ENCODE measurements at regions not wholly inside any gene's neighbourhood (a gene's known extent, or its start where the extent isn't known, plus 50 kb on each side); places are given as distances from the start of the nearest gene placed in this dataset.

DNA sequence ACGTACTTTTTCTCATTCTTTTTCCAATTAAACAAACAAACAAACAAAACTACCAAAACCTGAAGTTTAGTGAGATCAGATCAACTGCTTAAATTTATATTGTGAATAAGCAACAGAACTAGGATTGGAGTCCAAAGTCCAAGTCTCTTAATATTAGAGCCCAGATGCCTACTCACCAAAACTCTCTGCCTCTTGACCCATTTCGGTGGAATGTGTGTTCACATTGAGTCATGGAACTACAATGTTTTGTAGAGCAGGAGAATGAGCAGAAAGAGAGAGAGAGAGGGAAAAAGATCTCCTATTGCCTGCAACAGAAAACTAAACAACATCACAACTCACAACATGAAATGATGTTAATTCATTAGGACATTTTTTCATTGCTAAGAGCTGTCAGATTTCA lies 751.1 kb downstream of the TLR4 start:
- Histone ChIP-seq H3K9ac (ENCODE audit: low read length) (no peak overlapping the region), H3K4me1 (ENCODE audit: low read length) (no peaks in the 10 kb centered on the region), H3K9me2 (replicated peaks; ENCODE audit: insufficient read depth, low read length) (no peaks in the 10 kb centered on the region), H3K4me3 (ENCODE audit: low read length) (no peak overlapping the region), H3K4me2 (ENCODE audit: low read depth, low read length, poor library complexity, severe bottlenecking) (no peak overlapping the region), H3K27me3 (ENCODE audit: low read length) (no peaks in the 10 kb centered on the region), H2AFZ (ENCODE audit: low read length) (no peak overlapping the region), H3K79me2 (ENCODE audit: low read length) (no peaks in the 10 kb centered on the region), H3K27ac (ENCODE audit: low read length) (no peak overlapping the region), H3K36me3 (ENCODE audit: insufficient read depth, low read length) (no peaks in the 10 kb centered on the region), H4K20me1 (ENCODE audit: insufficient read depth, low read depth, low read length) (no peaks in the 10 kb centered on the region), H3K9me3 (ENCODE audit: low read length) (peaks cover 20% of the 10 kb centered on the region)
- no peak for DNase-seq

DNA sequence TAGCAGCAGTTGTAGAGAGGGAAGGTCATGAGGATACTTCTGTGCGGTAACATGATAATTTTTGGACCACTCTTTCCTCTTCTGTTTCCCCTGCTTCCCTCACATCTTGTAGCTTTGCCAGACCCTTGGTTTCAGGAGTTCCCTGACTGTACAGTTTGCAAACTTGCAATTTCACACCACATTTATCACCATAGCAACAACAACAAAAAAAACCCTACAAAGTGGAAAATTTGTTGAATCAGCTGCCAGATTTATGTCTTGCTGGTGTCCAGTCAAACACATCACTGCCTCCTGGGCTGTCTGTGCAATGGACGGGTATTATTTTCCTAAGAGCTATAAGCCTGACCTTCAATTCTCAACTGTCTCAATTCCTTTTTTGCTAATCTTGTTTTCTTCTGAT lies 751.6 kb downstream of the TLR4 start:
- no peak overlapping the region for H3K27ac ChIP-seq (ENCODE audit: low read length)
- no peak for DNase-seq
- H2AFZ ChIP-seq (ENCODE audit: low read length): no peak overlapping the region
- H3K9me3 ChIP-seq (ENCODE audit: low read length): peaks cover 18% of the 10 kb centered on the region
- H4K20me1 ChIP-seq (ENCODE audit: insufficient read depth, low read depth, low read length): no peaks in the 10 kb centered on the region
- H3K27me3 ChIP-seq (ENCODE audit: low read length): no peaks in the 10 kb centered on the region
- H3K4me1 ChIP-seq (ENCODE audit: low read length): no peaks in the 10 kb centered on the region
- no peak overlapping the region for H3K4me2 ChIP-seq (ENCODE audit: low read depth, low read length, poor library complexity, severe bottlenecking)
- no peaks in the 10 kb centered on the region for H3K79me2 ChIP-seq (ENCODE audit: low read length)
- H3K36me3 ChIP-seq (ENCODE audit: insufficient read depth, low read length): no peaks in the 10 kb centered on the region
- H3K4me3 ChIP-seq (ENCODE audit: low read length): no peak overlapping the region
- H3K9me2 ChIP-seq (replicated peaks; ENCODE audit: insufficient read depth, low read length): no peaks in the 10 kb centered on the region
- no peak overlapping the region for H3K9ac ChIP-seq (ENCODE audit: low read length)

DNA sequence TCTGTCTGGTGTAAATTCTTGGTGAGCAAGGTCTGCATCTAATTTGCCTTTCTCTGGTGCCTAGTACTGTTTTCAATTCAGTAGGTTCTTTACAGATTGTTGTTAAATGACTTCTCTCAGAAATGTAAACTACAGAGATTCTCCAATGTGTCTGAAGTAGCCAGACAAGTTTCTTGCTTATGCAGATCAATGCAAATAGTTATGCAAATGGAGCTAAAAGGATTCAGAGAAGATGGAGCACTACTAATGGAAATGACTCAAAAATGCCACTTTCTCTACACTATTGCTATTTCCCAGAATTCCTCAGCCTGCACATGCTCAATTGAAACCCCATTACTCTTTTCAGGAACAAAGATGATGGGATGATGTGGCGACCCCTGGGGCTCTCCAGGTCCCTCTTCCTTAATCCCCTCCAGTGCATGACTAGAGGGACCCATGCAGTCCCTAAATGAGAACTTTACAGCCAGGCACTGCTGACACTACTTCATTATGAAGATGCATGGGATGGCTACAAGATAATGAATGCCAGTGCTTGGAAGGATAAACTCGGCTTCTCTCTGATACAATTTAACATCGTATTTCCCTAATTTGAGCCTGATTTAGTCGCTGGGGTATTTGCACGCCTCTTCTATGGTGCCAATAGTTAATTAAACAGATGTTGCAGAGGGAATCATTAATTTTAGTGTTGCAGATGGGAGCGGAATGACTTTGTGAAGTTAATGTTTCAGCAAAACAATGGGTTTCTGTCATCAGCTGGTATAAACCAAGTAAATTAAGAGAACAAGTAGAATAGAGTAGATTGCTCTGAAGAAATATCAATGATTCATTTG lies 753.2 kb downstream of the TLR4 start:
- no peaks in the 10 kb centered on the region for H4K20me1 ChIP-seq (ENCODE audit: insufficient read depth, low read depth, low read length)
- H3K36me3 ChIP-seq (ENCODE audit: insufficient read depth, low read length): no peaks in the 10 kb centered on the region
- no peak overlapping the region for H3K9ac ChIP-seq (ENCODE audit: low read length)
- no peak overlapping the region for H3K4me3 ChIP-seq (ENCODE audit: low read length)
- H3K4me2 ChIP-seq (ENCODE audit: low read depth, low read length, poor library complexity, severe bottlenecking): no peak overlapping the region
- peaks cover 18% of the 10 kb centered on the region for H3K9me3 ChIP-seq (ENCODE audit: low read length)
- no peak for DNase-seq
- no peaks in the 10 kb centered on the region for H3K79me2 ChIP-seq (ENCODE audit: low read length)
- no peak overlapping the region for H2AFZ ChIP-seq (ENCODE audit: low read length)
- H3K27ac ChIP-seq (ENCODE audit: low read length): no peak overlapping the region
- H3K4me1 ChIP-seq (ENCODE audit: low read length): no peaks in the 10 kb centered on the region
- H3K27me3 ChIP-seq (ENCODE audit: low read length): no peaks in the 10 kb centered on the region
- H3K9me2 ChIP-seq (replicated peaks; ENCODE audit: insufficient read depth, low read length): no peaks in the 10 kb centered on the region

DNA sequence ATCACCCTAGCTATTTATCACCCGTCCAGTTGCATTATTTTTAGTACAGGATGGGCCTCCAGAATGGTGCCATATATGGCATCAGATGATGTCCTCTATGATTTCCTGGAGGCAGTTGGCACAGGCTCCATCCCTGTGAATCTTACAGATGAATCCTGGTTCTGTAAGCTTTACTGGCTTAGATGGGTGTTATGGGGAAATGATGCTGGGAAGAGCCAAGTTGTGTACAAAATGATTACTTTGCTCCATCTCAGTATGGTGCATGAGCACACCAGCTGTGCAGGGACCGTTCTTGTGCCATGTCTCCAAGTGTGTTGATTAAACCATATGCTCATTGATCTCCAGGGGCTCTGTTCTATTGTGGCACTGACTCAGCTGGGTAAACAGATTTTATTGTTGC lies 755.7 kb downstream of the TLR4 start:
- no peak overlapping the region for H2AFZ ChIP-seq (ENCODE audit: low read length)
- H3K9me2 ChIP-seq (replicated peaks; ENCODE audit: insufficient read depth, low read length): no peaks in the 10 kb centered on the region
- no peaks in the 10 kb centered on the region for H3K79me2 ChIP-seq (ENCODE audit: low read length)
- H3K4me2 ChIP-seq (ENCODE audit: low read depth, low read length, poor library complexity, severe bottlenecking): no peak overlapping the region
- no peak overlapping the region for H3K27ac ChIP-seq (ENCODE audit: low read length)
- peaks cover 14% of the 10 kb centered on the region for H3K9me3 ChIP-seq (ENCODE audit: low read length)
- no peak overlapping the region for H3K9ac ChIP-seq (ENCODE audit: low read length)
- no peaks in the 10 kb centered on the region for H4K20me1 ChIP-seq (ENCODE audit: insufficient read depth, low read depth, low read length)
- no peak for DNase-seq
- H3K36me3 ChIP-seq (ENCODE audit: insufficient read depth, low read length): no peaks in the 10 kb centered on the region
- H3K4me3 ChIP-seq (ENCODE audit: low read length): no peak overlapping the region
- no peaks in the 10 kb centered on the region for H3K4me1 ChIP-seq (ENCODE audit: low read length)
- H3K27me3 ChIP-seq (ENCODE audit: low read length): no peaks in the 10 kb centered on the region

DNA sequence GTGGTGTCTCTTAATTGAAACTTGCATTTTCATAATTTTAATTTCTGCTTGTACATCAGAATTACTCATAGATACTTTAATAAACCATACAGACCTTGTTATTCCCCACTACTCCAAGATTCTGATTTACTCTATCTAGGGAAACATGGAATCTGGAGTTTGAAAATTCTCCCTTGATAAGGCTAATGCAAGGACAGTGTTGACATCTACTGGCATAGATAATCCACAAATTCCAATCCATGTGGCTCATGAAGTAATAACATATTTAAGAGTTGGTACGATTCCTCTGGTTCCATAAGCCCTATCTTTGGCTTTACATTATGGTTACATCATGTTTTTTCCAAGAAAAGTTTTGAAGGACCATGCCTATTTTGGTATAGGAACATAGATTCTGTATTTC lies 759.2 kb downstream of the TLR4 start:
- Histone ChIP-seq H3K27me3 (ENCODE audit: low read length) (no peaks in the 10 kb centered on the region), H3K27ac (ENCODE audit: low read length) (no peak overlapping the region), H4K20me1 (ENCODE audit: insufficient read depth, low read depth, low read length) (no peaks in the 10 kb centered on the region), H3K4me3 (ENCODE audit: low read length) (no peak overlapping the region), H3K9ac (ENCODE audit: low read length) (no peak overlapping the region), H3K9me3 (ENCODE audit: low read length) (peaks cover 8% of the 10 kb centered on the region), H3K9me2 (replicated peaks; ENCODE audit: insufficient read depth, low read length) (no peaks in the 10 kb centered on the region), H2AFZ (ENCODE audit: low read length) (no peak overlapping the region), H3K4me2 (ENCODE audit: low read depth, low read length, poor library complexity, severe bottlenecking) (no peak overlapping the region), H3K36me3 (ENCODE audit: insufficient read depth, low read length) (no peaks in the 10 kb centered on the region), H3K79me2 (ENCODE audit: low read length) (no peaks in the 10 kb centered on the region), H3K4me1 (ENCODE audit: low read length) (no peaks in the 10 kb centered on the region)
- no peak for DNase-seq

DNA sequence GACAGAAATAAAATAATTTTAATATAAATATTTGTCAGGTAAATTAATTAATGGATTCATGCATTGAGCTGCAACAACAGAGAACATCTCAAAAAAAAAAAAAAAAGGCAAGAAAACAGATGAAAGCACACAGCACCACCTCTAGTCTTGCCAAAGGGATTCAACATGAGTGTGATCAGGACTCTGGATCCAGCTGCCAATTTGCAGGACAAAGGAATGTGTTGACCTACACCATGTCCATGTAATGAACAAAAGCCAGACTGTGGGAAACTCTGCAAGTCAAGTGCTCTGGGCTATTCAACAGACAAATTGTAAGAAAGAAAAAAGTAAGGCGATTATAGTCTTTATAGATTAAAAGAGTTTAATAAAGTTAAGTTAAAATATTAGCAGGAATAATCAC lies 769.3 kb downstream of the TLR4 start:
- Histone ChIP-seq H3K36me3 (ENCODE audit: insufficient read depth, low read length) (no peaks in the 10 kb centered on the region), H3K4me3 (ENCODE audit: low read length) (no peak overlapping the region), H2AFZ (ENCODE audit: low read length) (no peak overlapping the region), H4K20me1 (ENCODE audit: insufficient read depth, low read depth, low read length) (no peaks in the 10 kb centered on the region), H3K27ac (ENCODE audit: low read length) (no peak overlapping the region), H3K9me2 (replicated peaks; ENCODE audit: insufficient read depth, low read length) (no peaks in the 10 kb centered on the region), H3K79me2 (ENCODE audit: low read length) (no peaks in the 10 kb centered on the region), H3K4me2 (ENCODE audit: low read depth, low read length, poor library complexity, severe bottlenecking) (no peak overlapping the region), H3K9me3 (ENCODE audit: low read length) (peaks cover 21% of the 10 kb centered on the region), H3K9ac (ENCODE audit: low read length) (no peak overlapping the region), H3K4me1 (ENCODE audit: low read length) (no peaks in the 10 kb centered on the region), H3K27me3 (ENCODE audit: low read length) (no peaks in the 10 kb centered on the region)
- DNase-seq: no peak

DNA sequence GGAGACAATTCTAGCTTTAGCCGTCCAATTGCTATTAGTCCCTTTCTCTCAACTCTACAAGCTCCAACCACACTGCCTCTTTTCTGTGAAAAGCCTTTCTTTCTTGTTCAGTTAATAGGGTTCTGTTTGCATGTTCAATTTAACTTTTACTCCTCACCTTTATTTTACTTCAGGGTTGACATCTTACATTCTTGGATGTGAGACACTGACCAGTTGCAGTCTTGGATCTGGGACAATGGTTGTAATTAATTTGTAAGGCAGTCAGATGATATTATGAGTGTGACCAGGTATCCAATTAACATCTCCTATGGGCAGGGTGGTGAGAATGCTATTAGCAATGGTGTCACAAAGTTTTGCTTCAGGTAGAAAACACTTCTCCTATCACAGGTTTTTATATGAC lies 774.5 kb downstream of the TLR4 start:
- no peaks in the 10 kb centered on the region for H3K4me1 ChIP-seq (ENCODE audit: low read length)
- no peak overlapping the region for H3K4me2 ChIP-seq (ENCODE audit: low read depth, low read length, poor library complexity, severe bottlenecking)
- no peaks in the 10 kb centered on the region for H3K79me2 ChIP-seq (ENCODE audit: low read length)
- no peaks in the 10 kb centered on the region for H4K20me1 ChIP-seq (ENCODE audit: insufficient read depth, low read depth, low read length)
- no peak overlapping the region for H3K9ac ChIP-seq (ENCODE audit: low read length)
- H3K9me2 ChIP-seq (replicated peaks; ENCODE audit: insufficient read depth, low read length): no peaks in the 10 kb centered on the region
- H3K27me3 ChIP-seq (ENCODE audit: low read length): no peaks in the 10 kb centered on the region
- DNase-seq: no peak
- H3K27ac ChIP-seq (ENCODE audit: low read length): no peak overlapping the region
- peaks cover 9% of the 10 kb centered on the region for H3K9me3 ChIP-seq (ENCODE audit: low read length)
- no peak overlapping the region for H2AFZ ChIP-seq (ENCODE audit: low read length)
- H3K4me3 ChIP-seq (ENCODE audit: low read length): no peak overlapping the region
- H3K36me3 ChIP-seq (ENCODE audit: insufficient read depth, low read length): no peaks in the 10 kb centered on the region

DNA sequence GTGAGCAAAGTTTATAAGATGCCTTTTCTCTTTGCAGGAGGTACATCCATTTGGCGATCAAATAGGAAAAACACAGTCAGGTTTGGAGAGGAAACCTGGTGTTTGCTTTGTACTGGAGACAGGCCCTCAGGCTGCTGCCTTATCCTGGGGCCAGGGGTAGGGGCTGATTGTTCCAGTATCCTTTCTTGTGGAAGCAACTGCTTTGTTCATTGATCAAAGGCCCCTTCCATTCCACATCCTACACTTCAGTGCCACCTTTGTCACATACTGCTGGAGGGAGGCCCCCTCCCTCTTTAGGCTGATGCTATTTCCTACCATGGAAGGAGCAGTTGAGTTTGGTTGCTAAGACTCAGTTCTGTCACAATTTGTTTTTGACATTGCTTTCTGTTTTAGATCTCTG lies 778.1 kb downstream of the TLR4 start:
- no peak overlapping the region for H3K4me2 ChIP-seq (ENCODE audit: low read depth, low read length, poor library complexity, severe bottlenecking)
- no peaks in the 10 kb centered on the region for H3K36me3 ChIP-seq (ENCODE audit: insufficient read depth, low read length)
- no peak overlapping the region for H2AFZ ChIP-seq (ENCODE audit: low read length)
- peaks cover 8% of the 10 kb centered on the region for H3K9me3 ChIP-seq (ENCODE audit: low read length)
- H3K9me2 ChIP-seq (replicated peaks; ENCODE audit: insufficient read depth, low read length): no peaks in the 10 kb centered on the region
- H3K79me2 ChIP-seq (ENCODE audit: low read length): no peaks in the 10 kb centered on the region
- H4K20me1 ChIP-seq (ENCODE audit: insufficient read depth, low read depth, low read length): no peaks in the 10 kb centered on the region
- no peaks in the 10 kb centered on the region for H3K4me1 ChIP-seq (ENCODE audit: low read length)
- no peaks in the 10 kb centered on the region for H3K27me3 ChIP-seq (ENCODE audit: low read length)
- H3K4me3 ChIP-seq (ENCODE audit: low read length): no peak overlapping the region
- H3K9ac ChIP-seq (ENCODE audit: low read length): no peak overlapping the region
- H3K27ac ChIP-seq (ENCODE audit: low read length): no peak overlapping the region
- DNase-seq: no peak
